ENCODE measurements at regions not wholly inside any gene's neighbourhood (a gene's known extent, or its start where the extent isn't known, plus 50 kb on each side); places are given as distances from the start of the nearest gene placed in this dataset.

DNA sequence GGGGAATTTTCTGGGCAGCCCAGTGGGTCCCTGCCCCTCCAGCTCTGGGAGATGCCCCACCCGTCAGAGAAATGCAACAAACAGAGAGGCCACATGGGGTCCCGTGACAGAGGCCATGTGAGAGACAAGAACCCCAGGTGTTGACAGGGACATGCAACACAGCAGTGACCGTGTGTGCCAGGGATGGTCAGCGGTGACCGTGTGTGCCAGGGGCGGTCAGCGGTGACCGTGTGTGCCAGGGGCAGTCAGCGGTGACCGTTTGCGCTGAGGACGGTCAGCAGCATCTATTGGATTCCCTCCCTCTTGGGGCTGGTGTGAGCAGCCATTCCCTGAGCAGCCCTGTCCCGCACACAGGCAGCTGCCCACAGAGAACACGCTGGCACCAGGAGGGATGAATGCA lies 146.6 kb upstream of the OTOS start:
- no peak for DNase-seq

DNA sequence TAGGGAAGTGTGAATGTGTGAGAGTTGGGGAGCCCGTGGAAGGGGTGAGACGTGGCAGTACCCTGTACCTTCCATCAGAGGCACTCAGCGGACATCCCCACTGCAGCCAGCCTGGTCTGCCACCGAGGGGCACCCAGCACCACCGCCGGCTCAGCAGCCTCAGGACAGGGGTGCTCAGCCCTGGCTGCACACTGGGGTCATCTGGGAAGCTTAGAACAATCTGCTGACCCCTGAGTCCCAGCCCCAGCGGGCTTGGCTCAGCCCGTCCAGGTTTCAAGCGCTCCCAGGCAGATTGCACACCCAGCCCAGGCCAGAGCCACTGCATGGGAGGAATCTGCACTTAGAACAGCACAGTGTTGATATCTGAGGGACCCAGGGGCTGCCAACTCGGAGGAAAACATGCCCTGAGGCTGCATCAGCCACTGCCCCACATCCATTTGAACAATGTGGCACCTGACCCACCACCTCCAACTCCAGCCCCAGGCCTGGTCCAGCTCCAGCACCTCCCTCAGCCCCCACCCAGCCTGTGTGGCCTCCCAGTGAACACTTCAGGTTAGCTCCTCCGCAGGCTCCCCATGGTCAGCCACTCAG lies 147.1 kb upstream of the OTOS start:
- no peak for DNase-seq

DNA sequence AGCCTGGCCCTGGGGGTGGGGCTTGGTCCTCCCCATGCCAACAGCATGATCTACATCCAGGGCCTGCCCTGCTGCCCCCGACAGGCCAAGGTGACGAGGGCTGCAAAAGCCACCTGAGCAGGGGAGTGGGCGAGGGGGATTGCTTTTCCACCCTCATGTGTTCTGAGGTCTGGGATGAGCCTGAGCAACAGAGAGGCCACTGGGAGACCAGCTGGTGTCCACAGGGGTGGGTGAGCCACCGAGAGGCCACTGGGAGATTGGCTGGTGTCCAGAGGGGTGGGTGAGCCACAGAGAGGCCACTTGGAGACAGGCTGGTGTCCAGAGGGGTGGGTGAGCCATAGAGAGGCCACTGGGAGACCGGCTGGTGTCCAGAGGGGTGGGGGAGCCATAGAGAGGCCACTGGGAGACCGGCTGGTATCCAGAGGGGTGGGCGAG lies 147.4 kb upstream of the GPC1 start:
- DNase-seq, result no peak

DNA sequence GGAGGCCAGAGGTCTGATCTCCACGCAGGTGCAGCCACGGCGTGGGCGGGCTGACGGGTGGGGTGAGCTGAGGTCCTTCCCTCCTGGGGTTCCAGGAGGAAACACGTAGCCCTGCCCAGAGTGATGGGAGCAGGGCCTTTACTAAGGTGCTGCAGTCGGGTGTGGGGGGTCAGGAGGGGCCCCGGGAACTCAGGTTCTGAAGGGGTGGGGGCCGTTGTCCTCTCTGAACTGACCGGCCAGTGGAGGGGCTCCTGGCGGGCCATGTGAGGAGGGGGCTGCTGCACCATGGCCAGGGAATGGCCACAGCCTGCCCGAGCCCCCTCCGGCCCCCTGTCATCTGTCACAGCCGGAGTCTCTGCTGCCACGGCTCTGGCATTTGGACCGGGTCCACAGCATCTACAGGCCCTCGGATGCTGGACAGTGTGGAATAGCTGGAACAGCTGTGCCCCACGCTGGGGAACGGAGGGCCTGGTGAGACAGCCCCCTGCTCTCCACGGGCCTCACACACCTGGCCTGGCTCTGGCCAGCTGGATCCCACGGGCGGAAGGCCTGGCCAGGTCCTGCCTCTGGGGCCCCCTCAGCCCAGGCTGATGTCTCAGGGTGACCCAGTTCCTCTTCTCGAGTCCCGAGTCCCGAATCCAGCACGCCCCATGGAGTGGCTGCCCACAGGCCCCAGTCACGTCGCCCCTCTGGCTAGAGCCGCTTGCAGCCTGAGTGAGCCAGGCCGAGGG lies 145.6 kb upstream of the GPC1 start:
- no peak for DNase-seq

DNA sequence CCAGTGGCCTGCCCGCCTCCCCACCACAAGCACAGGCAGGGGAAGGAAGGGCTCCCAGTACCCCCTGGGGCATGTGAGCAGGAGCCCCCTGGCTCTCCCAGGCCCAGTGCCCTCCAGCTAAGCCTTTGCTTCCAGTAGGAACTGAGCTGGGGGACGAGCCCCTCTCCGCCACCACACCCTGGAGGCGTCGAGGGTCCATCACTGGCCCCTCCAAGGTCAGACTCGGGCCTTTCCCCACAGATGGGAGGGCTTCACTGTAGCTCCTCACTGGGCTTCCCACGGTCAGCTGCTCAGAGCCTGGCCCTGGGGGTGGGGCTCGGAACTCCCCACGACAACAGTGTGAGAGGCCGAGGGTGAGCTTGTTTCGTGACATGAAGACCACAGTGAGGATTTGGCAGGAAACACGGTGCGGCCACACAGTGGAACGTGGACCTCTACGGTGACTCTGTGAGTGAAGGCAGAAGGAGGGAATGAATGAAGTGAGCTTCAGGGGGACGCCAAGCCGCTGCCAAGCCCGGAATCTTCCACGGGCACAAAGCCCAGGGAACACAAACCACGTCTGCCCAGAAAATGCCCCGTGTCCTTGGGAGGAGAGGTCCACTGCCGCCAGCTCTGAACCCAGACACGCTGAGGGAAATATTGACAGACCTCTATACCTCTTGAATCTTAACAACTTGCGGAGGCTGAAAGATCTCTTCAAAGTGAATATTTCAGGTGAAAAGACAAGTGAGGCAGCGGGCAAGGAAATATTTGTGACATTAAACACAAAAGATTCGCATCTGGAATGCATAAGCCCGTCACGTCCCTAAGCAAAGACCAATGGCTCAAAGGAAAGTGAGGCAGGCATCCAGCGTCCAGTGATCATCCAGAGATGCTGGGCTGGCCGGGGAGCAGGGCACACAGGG lies 144.8 kb upstream of the GPC1 start:
- no peak for DNase-seq

DNA sequence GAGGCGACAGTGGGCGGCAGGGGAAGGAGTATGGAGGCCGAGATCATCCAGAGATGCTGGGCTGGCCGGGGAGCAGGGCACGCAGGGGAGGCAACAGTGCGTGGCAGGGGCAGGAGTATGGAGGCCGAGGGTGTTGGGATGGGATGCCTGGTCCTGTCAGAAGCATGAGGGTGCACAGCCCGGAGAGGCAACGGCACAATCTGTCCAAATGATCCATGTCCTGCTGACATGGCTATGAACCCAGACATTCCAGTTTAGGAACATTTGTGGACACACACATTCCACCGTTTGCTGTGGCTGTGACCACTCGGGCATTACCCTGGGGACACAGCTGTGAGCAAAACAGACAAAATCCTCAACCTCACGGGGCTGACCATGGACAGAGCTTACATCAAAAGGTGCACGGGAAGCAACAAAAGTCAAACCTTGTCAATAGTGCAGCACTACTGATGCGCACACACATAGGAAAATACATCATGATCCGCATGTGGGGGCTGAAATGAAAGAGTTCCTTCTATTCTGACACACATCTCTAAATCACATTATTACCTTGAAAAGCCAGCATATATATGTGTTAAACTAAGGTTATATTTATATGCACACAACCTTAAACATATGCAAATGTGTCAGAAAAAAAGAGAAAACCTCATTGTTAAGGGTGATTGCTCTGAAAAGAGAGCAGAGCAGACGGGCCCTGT lies 144.0 kb upstream of the GPC1 start:
- DNase-seq, result no peak

DNA sequence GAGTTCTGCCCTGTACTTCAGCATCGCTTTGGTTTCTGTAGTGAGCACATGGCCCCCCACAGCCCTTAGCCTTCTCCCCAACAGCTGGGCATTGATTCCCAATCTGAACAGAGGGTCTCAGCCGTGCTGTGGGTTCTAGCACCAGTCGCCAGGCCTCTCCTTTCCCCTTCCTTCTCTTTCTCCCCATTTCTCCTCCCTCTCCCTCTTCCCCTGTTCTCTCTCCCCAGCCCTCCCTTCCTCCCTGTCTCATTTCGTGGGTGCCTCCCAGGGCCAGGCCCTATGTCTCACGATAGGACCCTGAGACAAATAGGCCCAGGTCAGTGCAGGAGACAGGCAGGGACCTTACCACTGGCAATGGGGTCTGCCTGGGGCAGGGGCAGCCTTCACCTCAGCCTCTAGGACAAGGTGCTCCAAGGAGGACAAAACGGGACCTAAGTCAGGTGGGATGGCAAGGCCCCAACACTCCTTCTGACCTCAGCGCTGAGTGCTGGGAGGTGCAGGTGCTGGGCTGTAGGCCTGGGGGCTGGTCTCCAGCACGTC lies 143.4 kb upstream of the GPC1 start:
- DNase-seq, result no peak

DNA sequence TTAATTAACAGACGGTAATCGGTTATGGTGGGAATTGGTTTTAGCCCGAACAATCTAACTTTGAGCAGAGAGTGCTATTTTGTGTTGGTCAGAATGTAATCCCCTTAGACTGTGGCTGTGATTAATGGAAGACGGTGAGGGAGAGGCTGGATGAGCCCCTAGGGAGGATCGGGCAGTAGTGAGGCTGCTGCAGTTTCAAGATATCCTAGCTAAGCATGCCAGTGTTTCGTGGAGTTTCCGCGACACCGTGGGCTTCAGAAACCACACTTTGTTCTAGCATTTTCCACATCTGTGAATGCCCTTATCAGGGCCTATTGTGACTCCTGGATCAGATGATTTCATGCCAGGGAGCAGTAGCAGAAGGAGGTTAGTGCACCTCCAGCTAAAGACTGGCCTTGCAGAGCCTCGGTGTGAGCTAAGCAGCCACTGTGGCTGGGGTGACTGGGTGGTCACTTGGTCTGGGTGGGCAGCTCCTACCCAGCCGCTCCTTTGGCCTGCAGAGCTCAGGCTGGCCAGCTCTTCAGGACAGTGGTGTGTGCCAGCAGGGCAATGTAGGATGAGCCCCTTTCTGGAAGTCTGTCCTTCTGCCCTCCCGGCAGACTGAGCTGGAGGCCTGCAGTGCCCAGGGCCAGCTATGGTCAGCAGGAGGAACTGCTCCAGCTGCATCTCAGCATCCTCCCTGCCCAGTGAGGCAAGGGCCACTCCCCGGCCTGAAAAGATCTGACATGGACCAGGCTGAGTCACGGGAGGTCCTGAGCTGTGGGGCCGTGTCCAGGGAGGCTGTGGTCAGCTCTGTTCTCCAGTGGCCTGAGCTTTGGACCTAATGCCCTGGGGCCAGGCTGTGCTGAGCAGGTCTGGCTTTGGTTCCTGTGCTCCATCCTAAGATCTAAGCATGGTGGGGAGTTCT lies 142.6 kb upstream of the GPC1 start:
- DNase-seq, result no peak

DNA sequence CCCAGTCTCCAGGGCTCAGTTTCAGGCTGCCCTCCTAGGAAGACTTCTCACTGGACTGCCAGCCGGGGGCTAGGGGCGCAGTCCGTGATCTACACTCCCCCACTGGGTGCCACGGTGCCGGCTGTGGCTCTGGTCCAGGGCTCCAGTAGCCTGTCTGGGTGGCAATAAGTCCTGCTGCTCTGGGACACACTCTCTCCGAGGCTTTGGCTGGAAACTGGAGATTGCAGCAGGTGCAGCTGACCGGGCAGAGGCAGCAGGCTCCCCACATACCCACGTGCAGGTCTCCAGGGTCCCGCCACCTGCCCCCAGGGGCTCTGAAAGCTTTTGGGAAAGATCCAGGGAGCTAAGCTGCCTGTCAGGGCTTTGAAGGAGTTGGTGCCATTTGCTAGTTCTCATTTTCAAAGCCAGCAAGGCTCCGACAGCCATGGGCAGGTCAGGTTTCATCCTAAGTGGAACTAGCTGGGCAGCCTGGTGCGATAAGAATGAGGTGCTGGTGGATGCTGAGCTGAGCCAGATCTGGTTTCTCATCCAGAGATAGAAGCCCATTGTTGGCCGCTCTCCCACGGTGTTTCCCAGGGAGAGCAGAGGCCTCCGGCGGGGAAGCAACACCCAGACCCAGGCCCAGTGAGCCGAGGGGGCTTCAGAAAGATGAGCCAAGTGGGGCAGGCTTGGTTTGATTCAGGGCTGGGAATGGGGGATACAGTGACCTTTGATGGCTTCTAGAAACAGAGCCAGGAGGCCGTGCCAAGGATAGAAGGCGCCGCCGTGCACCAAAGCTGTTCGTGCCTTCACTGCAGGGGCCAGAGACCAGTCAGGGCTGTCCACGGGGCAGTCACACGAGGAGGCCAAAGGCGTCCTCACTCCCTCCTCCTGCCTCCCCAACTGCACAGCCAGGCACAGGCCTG lies 141.7 kb upstream of the GPC1 start:
- no peak for DNase-seq

DNA sequence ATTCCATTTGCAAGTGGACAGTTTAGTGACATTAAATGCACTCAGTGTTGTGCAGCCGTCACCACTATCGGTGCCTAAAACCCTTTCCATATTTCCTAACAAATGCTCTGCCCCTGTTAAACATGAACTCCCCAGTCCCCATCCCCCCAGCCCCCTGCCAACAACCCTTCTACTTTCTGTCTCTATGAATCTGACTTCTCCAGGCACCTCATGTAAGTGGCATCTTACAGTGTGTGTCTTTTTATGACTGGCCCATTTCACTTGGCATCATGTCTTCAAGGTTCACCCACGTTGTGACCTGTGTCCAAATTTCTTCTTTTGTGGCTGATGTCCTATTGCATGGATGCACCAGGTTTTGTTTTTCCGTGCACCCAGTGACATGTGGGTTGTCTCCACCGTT lies 140.9 kb upstream of the GPC1 start:
- no peak for DNase-seq

DNA sequence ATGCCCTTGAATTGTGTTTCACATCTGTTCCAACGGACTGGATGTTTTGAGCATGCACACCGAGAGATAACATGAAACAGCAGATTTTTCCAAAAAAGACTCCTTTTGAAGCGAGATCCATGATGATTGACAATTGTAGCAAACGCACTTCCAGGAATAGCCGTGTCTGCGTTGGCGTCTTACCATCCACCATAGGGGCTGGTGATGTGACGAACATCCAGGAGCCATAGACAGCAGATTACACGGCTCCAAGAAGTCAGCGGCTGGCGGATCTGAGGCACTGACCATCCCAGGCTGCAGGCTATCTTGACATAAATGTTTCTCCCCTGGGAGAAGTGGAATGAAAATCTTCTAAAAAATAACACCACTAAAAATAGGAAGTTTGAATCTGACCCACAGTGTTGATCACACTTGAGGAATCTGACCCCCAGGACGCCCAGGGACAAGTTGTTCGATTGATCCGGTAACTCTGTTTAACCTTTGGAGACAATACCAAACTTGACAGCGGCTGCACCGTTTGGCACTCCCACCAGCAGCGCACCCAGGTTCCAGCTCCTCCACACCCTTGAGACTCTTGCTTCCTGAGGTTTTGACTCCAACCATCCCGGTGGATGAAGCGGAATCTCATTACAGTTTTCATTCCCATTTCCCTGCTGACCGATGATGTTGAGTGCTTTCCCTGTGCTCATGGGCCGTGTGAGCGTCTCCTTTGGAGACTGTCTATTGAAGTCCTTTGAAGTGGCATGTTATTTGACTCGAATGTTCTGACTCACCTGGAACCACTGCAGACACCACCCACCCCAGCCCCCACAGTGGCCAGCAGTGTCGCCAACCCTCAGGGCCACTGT lies 140.0 kb upstream of the GPC1 start:
- DNase-seq, result no peak

DNA sequence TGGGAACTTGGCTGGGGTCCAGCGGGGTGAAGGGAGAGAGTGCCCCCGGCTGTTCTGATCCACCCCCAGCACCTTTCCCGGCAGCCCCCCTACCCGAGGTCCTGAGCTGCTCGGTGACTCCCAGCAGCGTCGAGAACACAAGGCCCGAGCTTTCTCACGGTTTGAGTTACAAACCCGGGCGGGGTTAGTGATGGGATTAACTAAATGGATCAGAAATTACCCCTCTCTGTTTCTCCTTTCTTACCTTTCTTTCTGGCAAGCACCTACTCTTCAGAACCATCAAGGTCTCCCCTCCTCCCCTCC lies 139.4 kb upstream of the GPC1 start:
- DNase-seq, result no peak

DNA sequence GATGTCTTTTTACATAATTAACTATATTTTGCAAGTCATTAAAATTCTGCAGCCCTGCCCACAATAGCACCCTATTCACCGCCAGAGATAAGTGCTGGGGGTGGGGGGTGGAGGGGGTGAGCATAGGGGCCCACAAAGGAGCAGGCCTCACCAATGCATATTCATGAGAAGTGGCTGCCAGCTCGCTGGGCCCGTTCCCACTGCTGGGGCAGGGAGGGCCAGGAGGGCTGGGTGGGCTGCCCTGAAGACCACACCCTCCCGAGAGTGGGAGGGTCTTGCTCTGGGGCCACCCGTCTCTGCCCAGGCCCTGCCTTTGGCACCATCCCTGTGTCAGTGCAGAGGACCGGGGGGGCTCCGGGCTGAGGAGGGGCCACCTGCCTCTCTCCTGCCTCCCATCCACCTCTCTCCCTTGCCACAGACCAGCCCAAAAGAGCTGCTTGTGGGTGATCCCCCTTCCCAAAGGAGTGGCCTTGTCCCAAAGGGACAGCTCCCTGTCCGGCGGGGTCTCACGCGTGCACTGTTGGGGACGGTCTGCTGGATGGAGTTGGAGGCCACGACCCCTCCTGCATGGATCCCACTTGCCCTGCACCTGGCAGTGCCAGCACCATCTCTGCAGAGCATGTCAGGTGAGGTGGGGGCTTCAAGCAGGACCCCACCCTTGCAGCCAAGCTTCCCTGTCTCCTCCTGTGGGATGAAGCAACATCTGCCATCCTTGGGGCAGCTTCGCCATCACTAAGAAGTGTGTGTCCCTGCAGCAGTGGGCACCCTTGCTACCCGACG lies 138.8 kb upstream of the GPC1 start:
- DNase-seq, result no peak

DNA sequence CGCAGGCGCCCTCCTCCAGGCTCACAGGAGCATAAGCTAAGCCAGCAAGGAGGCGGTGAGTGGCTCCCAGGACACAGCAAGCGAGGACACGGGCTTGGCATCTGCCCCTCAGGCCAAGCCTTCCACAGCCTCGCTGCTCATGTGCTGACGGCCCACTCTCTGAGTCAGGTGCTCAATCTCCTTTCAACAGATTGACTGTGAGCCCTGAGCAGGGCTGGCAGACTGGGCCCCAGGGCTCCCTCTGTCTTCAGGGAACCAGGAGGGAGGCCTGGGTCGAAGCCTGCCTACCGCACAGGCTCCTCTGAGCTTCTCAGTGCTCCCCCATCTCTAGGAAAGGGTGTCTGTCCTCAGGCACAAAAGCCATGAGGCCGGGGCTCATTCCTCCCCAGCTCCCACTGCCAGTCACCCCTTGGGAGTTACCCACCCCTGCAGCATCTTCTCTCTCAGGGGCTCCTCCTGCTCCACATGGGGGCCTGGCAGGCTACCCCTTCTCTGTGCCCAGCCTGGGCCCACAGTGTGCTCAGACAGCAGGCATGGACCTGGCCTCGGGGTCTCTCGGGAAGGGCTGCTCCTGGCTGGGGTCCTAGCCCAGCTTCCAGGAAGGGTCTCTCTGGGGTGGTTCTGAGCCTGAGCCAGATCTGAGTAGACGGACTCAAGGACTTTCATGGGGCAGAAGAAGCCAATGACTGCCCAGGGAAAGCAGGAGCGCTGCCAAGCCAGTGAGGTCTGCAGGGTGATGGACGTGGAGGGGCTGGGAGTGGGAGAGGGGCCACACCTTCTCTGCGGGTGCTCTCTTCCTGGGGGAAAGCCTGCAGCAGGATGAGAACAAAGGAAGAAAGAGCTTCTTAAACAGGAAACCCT lies 138.0 kb upstream of the GPC1 start:
- DNase-seq, result no peak

DNA sequence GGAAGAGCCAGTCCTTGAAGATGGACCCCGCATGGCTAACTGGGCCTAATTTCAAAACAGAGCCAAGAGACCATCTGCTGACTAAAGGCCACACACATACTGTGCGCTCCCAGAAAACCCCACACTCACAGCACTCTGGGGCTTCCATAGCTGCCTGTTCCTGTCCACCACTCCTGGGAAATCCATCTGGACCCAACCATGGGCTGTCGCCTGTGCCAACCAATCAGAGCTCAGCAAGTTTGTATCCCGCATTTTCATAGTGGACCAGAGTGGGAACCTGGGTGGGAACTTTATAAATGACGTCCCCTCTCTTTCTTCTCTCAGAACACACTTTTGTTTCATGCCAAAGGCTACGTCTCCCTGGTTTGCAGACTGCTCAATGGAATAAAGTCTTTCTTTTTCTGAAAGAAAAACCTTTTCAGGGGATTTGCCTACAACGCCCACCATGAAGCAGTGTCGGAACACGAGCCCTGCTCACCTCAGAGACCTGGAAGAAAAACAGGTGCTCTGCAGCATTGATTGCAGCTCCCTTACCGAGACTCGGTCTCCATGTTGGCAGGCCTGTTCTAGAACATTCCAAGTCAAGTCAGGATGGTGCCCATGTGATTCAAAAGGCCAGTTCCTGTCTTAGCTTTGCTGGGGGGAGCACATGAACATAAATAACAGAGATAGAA lies 137.2 kb upstream of the GPC1 start:
- no peak for DNase-seq

DNA sequence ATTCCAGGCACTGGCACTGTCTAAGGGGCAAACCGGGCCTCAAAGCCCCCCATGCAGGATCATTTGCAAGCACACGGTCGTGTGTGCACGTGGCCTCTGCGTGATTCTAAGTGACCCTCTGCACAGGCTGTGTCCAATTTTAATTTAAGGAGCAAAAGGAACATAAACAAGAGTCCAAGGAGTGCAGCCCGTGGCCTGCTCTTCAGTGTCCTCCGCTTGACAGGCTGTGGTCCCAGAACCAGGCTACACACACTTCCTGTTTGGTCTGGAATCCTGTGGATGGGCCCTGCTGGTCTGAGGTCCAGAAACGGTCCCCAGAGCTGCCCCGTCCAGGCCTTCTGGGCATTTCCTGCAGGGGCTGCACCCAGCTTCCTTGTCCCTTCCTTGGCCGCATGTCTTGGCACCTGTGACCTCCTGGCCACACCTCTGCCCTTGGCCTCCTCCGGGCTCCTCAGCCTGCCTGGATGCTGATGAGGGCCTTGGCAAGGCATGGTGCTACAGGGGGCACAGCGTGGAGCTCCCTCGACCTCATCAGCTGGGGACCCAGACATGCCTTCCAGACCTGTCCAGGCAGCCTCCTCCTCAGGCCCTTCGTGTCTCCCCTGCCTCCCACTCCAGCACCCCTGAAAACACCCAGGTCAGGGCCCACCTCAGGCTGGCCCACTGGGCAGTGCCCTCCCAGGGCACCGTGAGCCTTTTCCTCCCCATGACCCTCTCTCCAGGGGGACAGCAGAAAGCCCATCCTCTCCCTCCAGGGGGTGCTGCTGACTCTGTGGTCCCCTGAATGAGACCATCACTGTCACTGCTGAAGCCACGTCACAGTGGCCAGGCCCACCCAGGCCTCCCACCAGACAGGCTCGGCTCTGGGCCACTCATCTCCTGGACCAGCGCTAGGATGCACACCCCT lies 136.4 kb upstream of the GPC1 start:
- no peak for DNase-seq

DNA sequence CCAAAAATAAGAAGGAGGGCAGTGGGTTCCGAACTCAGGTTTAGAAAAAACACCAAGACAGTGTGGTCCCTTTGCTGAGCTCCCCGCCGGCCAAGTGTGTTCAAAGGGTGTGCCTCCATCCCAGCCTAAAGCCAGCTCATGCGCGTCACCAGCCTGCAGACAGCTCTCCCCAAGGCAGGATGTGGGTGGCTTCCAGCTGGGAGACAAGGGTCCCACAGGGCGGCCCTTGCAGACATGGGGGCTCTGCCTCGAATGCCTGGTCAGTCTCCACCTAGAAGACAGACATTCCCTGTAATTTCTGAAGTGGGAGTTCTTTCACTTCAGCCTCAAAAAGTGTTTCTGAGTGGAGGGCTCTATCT lies 135.8 kb upstream of the GPC1 start:
- no peak for DNase-seq

Data from NCI-H2227 treated with DMSO at 0.1 percent for 48 hours (cell line).